ENCODE measurements at regions not wholly inside any gene's neighbourhood (a gene's known extent, or its start where the extent isn't known, plus 50 kb on each side); places are given as distances from the start of the nearest gene placed in this dataset.
"Not testable (repeated sequence)": the region's sequence is repeated elsewhere in the genome, so short reads cannot be mapped to it uniquely, and the experiment has no call there.

DNA sequence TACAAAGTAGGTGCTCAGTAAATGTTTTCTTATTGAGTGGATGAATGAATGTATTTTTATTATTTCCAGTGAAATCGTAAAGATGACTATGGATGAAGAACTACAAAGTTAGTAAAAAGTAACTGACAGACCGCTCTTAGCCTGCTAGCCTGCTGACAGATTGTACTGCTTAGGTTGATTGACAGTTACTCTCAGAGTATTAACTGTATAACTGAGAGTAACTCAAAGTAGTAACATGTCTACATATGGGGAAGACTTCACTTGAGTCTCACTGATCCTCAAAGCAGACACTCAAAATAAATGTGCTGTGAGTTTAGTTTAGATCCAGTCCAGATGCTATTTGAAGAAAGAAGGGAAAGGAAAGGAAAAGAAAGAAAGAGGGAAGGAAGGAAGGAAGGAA is 272.3 kb upstream of the AMIGO2 start:
- no peak for DNase-seq (ENCODE audit: low read depth in 3 of 3, low spot score in 2 of 3)

GRCh38 chr12:47351526-47351925 is 271.8 kb upstream of the AMIGO2 start:
- DNase-seq (ENCODE audit: low read depth in 3 of 3, low spot score in 2 of 3): no peak

- no peak for DNase-seq (ENCODE audit: low read depth in 3 of 3, low spot score in 2 of 3)
These were observed 270.3 kb upstream of the AMIGO2 start for GRCh38 chr12:47350062-47350408.

GRCh38 chr12:47349137-47350061 is 269.6 kb upstream of the AMIGO2 start:
- no peak for DNase-seq (ENCODE audit: low read depth in 3 of 3, low spot score in 2 of 3)

DNA sequence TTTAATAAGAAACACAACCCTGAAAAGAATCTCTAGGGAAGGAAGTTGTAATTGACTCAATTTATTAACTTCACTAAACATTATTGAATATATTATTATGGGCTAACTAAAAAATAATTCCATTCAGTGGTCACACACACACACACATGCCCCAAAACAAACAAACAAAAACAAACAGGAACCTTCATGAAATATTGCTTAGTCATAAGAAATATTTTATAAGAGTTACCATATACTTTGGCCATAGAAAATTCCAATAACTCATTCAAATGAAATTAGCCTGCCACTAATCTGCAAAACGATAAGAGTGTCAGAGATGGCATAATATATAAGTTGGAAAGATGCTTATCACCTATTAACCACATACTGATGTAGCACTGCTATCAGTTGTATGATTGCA is 268.4 kb upstream of the AMIGO2 start:
- DNase-seq (ENCODE audit: low read depth in 3 of 3, low spot score in 2 of 3): no peak

DNA sequence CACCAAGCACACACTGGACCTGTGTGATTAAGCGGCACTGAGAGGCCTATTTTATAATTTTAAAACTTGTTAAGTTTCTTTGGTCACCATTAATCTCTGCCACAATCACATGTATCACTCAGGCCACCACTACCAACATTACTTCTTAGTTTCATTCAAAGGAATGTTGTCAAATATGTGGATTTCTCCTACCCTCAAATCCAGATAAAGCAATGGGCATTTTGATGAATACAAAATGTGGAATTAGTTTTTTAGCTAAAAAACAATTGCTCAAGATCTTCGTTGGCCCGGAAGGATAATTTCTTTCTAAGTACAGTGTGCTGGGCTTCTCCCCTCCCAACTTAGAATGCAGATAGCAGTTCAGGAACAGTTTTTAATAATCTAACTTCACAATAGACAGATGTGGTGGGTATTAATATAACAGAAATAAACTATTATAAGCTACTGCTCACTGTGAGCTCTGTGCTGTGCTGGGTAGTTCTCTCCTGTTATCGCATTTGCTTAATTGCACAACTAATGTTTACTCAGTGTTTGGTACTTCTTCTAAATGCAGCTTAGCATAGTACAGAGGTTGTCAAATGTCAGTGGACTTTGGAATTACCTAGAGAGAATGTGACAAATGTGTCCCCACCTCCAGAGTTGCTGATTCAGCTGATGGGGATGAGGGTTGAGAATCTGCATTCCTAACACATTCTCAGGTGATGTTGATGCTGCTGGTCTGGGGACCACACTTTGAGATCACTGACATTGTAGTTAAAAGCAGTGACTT is 266.7 kb upstream of the AMIGO2 start:
- DNase-seq (ENCODE audit: low read depth in 3 of 3, low spot score in 2 of 3): no peak

DNA sequence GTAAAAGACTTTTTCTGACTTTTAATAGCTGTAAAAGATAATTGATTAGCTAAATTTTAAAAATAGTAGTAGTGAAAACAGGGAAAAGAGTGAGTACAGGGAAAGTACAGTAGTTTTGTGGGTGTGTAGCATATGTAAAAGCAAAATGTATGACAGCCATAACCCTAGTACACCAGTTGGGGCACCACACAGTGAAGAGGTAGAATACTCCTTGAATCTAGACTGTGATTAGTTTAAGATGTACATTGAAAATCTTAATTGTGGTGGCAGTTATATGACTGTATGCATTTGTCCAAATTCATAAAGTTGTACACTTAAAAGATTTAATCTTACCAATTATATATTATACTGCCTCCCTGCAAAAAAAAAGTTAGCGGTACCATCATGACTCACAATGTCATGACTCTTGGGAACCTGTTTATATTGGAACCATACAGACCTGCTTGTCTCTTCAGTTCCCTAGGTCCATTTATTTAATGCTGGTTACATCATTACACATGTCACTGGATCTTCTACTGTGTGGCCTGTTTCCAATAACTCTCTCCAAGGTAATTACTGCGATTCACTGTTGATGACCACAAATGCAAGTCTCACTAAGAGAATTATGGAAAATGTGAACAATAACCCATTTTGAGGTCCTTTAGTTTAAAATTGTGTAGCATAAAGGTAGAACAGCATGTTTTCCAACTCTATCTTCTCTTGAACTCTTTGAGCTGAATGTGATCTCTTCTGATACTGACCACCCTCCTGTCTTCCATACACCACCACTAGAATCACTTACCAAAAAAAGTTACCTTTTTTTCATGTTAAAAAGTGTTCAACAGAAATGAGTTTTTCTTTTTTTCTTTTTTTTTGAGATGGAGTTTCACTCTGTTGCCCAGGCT is 264.2 kb upstream of the AMIGO2 start:
- no peak for DNase-seq (ENCODE audit: low read depth in 3 of 3, low spot score in 2 of 3)

DNA sequence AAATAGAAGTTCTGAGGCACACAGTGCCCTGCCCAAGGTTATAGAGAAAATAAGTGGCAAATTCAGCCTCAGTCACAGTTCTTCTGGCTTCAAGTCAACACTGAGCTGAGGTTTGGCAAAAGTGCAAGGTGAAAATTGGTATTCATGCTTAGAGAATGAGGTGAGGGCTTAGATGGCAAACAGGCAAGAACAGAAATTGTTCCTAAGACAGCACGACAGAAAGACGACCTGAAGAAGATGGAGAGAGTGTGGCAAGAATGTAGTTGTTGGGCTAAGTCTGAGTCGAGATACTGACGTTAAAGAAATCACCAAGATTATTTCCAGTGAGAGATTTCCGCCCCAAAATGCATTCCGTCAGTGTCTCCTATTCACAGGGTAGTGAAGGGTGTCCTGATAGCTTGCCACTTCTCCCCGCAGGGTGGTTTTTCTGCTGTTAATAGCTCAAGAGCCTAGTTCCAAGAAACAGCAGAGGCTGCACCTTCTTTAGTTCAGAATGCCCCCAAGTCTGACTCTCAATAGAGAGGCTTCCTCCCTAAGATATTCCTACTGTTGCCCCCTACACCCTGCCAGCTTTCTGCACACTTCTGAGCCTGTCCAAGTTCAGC is 260.8 kb upstream of the AMIGO2 start:
- DNase-seq (ENCODE audit: low read depth in 3 of 3, low spot score in 2 of 3): no peak

DNA sequence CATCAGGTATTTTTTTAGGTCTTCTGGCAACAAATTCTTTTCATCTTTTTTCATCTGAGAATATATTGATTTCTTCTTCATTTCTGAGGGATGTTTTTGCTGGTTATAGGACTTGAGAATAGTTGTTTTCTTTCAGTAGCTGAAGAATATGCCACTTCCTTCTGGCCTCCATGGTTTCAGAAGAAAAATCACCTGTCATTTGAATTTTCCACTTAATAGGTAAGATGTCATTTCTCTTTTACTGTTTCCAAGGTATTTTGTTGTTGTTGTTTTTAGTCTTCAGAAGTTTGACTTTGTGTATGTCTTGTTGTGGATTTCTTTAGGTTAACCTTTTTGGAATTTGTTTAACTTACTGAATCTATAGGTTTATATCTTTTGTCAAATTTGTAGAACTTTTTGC is 257.8 kb upstream of the AMIGO2 start:
- no peak for DNase-seq (ENCODE audit: low read depth in 3 of 3, low spot score in 2 of 3)

GRCh38 chr12:47333271-47333858 is 253.6 kb upstream of the AMIGO2 start:
- not testable (repeated sequence) for DNase-seq (ENCODE audit: low read depth in 3 of 3, low spot score in 2 of 3)

- DNase-seq (ENCODE audit: low read depth in 3 of 3, low spot score in 2 of 3): no peak
These were observed 249.2 kb upstream of the AMIGO2 start for GRCh38 chr12:47328831-47329545.

GRCh38 chr12:47326190-47326589 is 246.4 kb upstream of the AMIGO2 start:
- DNase-seq (ENCODE audit: low read depth in 3 of 3, low spot score in 2 of 3): no peak

DNA sequence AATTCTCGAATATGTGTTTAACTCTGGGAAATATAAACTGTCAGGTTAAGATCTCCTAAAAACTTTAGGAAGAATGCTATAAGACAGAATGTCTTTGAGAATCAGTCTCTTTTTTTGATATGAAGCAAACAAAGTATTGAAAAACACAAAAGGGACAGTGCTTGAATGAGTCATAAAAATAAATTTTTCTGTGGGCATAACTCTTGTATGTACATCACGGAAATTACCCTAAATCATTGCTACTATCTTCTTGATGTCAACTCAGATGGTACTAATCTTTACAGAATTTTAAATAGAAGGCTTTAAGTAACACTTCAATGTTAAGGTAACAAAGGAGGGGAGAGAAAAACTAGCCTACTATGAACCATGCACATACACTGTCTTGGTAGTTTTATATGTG is 244.0 kb upstream of the AMIGO2 start:
- DNase-seq (ENCODE audit: low read depth in 3 of 3, low spot score in 2 of 3): no peak

DNA sequence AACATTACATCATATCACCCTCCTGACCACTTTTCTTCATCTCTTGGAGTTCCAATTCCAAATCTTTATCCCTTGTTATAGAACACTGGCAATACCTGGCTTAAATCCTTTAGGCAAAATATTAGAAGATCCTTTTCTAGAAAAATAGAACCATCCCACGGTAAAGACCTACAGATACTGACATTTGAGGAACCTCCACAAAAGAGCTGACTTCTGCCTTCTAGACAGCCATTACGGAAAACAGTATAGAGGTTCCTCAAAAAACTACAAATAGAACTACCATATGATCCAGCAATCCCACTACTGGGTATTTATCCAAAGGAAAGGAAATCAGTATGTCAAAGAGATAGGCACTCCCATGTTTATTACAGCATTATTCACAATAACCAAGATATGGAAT is 241.7 kb upstream of the AMIGO2 start:
- DNase-seq (ENCODE audit: low read depth in 3 of 3, low spot score in 2 of 3): no peak

DNA sequence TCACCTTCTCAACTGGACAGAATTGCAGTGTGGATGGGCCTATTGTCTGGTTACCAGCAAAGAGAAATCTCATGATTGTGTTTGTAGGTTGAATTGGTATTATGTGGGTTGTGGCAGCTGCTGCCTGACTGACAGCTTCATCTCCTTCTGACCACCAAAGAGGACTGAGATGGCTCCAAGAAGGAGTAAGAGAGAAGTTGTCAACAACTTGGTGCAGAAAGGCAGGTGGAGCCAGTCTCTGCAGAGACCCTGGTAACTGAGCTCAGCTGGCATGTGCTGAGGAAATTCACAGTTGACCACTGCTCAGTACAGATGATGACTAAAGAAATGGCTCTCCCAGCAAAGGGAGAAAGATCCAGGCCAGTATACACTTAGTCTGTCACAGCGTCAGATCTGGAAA is 240.0 kb upstream of the AMIGO2 start:
- DNase-seq (ENCODE audit: low read depth in 3 of 3, low spot score in 2 of 3): no peak

DNA sequence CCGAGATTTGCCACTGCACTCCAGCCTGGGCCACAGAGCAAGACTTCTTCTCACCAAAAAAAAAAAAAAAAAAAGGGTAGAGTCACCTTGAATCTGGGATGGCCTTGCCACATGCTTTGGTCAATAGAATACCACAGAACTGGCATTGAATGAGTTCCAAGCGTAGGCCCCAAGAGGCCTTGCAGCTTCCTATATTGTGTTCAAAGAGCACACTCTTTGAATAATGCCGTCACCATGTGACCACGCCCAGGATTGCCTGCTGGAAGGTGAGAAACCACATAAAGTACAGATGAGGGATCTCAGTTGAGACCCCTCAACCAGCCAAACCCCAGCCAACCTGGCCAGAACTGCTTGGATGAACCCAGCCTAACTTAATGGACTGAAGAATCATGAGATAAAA is 239.2 kb upstream of the AMIGO2 start:
- DNase-seq (ENCODE audit: low read depth in 3 of 3, low spot score in 2 of 3): no peak

- no peak for DNase-seq (ENCODE audit: low read depth in 3 of 3, low spot score in 2 of 3)
These were observed 237.6 kb upstream of the AMIGO2 start for GRCh38 chr12:47317175-47317915.

- DNase-seq (ENCODE audit: low read depth in 3 of 3, low spot score in 2 of 3): no peak
These were observed 236.9 kb upstream of the AMIGO2 start for GRCh38 chr12:47316609-47317049.

- no peak for DNase-seq (ENCODE audit: low read depth in 3 of 3, low spot score in 2 of 3)
These were observed 235.2 kb upstream of the AMIGO2 start for GRCh38 chr12:47314996-47315395.
